H1 (cell line): ENCODE measurements at regions not wholly inside any gene's neighbourhood (a gene's known extent, or its start where the extent isn't known, plus 50 kb on each side); places are given as distances from the start of the nearest gene placed in this dataset.

Source experiments
- CTCF ChIA-PET: fragments of 300-600 bp; sonication (Branson Sonifier 250); formaldehyde crosslinking; loops from one replicate; lab custom pipeline; 2021; ENCODE audit not compliant: partially characterized antibody; lab: Charles Lee
- POLR2A ChIA-PET: fragments of 300-600 bp; sonication (Branson Sonifier 250); formaldehyde crosslinking; loops from one replicate; lab custom pipeline; 2021; ENCODE audit warnings: inconsistent platforms; ENCODE audit not compliant: partially characterized antibody; lab: Charles Lee
- DNase-seq, 2 experiments: peaks; one replicate each; pipeline versions ENCODE4 v3.0.0 to v3.0.0-alpha.2; 2010 to 2022; ENCODE audit warnings: low spot score in 2 of 2, low read depth in 1 of 2, mixed read lengths in 1 of 2
- FAIRE-seq: peaks from 2 replicates; lab custom pipeline; 2011; peaks lifted over from hg19 to GRCh38; lab: Jason Lieb, UNC
- H2AFZ ChIP-seq: 2 replicates; pipeline ENCODE4 v1.8.1; 2012; ENCODE audit warnings: low read length, inconsistent platforms
- H2AK5ac ChIP-seq: 2 replicates; pipeline ENCODE4 v1.6.1; 2013; ENCODE audit warnings: low read depth, low read length
- H2BK120ac ChIP-seq: replicated peaks from 2 replicates; pipeline ENCODE3; 2013; ENCODE audit warnings: low read depth, low read length, inconsistent platforms
- H2BK12ac ChIP-seq: 2 replicates; pipeline ENCODE4 v1.6.1; 2013; ENCODE audit warnings: low read depth, low read length
- H2BK15ac ChIP-seq: 2 replicates; pipeline ENCODE4 v1.6.1; 2013; ENCODE audit warnings: low read length
- H2BK20ac ChIP-seq: 2 replicates; pipeline ENCODE4 v1.6.1; 2013; ENCODE audit warnings: low read length
- H2BK5ac ChIP-seq: 2 replicates; pipeline ENCODE4 v1.6.1; 2013; ENCODE audit warnings: low read depth, low read length
- H3K14ac ChIP-seq: 2 replicates; pipeline ENCODE4 v1.6.1; 2013; ENCODE audit warnings: inconsistent platforms; ENCODE audit not compliant: insufficient read length
- H3K18ac ChIP-seq: 2 replicates; pipeline ENCODE4 v1.6.1; 2013; ENCODE audit warnings: low read length; ENCODE audit errors: extremely low read depth
- H3K23ac ChIP-seq: 2 replicates; pipeline ENCODE4 v1.6.1; 2013; ENCODE audit warnings: inconsistent platforms; ENCODE audit not compliant: insufficient read length
- H3K23me2 ChIP-seq: 2 replicates; pipeline ENCODE4 v1.6.1; 2013; ENCODE audit warnings: low read depth, low read length
- H3K27ac ChIP-seq: 2 replicates; pipeline ENCODE4 v1.6.1; 2011; ENCODE audit warnings: low read depth, low read length, inconsistent platforms
- H3K27me3 ChIP-seq, 4 experiments: replicated peaks in 1 of 4; 1 replicate in 1 of 4; 2 replicates in 3 of 4; pipeline versions ENCODE4 v1.6.1 to v1.8.1; 2011 to 2013; ENCODE audit warnings: low read length in 3 of 4, mild to moderate bottlenecking in 3 of 4, inconsistent platforms in 2 of 4, mixed read lengths in 2 of 4, moderate library complexity in 1 of 4; ENCODE audit not compliant: control insufficient read depth in 3 of 4, insufficient read depth in 3 of 4; ENCODE audit errors: extremely low read depth in 1 of 4
- H3K36me3 ChIP-seq, 4 experiments: 2 replicates each; pipeline versions ENCODE4 v1.6.1 to v1.8.1; 2011 to 2013; ENCODE audit warnings: mild to moderate bottlenecking in 4 of 4, low read length in 3 of 4, moderate library complexity in 2 of 4, control low read depth in 1 of 4, inconsistent platforms in 1 of 4; ENCODE audit not compliant: insufficient read depth in 4 of 4, control insufficient read depth in 2 of 4
- H3K4ac ChIP-seq: replicated peaks from 2 replicates; pipeline ENCODE3; 2013; ENCODE audit warnings: low read length, low read depth, mixed read lengths, inconsistent platforms; ENCODE audit not compliant: insufficient read length
- H3K4me1 ChIP-seq, 4 experiments: replicated peaks in 1 of 4; 1 replicate in 1 of 4; 2 replicates in 3 of 4; pipeline versions ENCODE4 v1.6.1 to v1.8.1; 2011 to 2013; ENCODE audit warnings: low read length in 3 of 4, inconsistent platforms in 2 of 4, mixed read lengths in 1 of 4; ENCODE audit not compliant: insufficient read depth in 4 of 4, control insufficient read depth in 3 of 4
- H3K4me2 ChIP-seq, 2 experiments: 2 replicates each; pipeline versions ENCODE4 v1.6.1 to v1.8.1; 2011 to 2013; ENCODE audit warnings: low read depth in 2 of 2, low read length in 2 of 2, control low read depth in 1 of 2, inconsistent platforms in 1 of 2, mild to moderate bottlenecking in 1 of 2; ENCODE audit not compliant: insufficient read depth in 1 of 2
- H3K4me3 ChIP-seq, 4 experiments: fragments of 200-600, 300-600 bp in 1 of 4; sonication (generic), shearing (Covaris generic), sonication (Bioruptor Twin) in 1 of 4; 2 replicates each; pipeline versions ENCODE4 v1.5.1 to v1.8.1; 2011 to 2016; ENCODE audit warnings: low read length in 4 of 4, low read depth in 3 of 4, control low read depth in 2 of 4, inconsistent platforms in 2 of 4, mild to moderate bottlenecking in 2 of 4, mixed read lengths in 1 of 4, moderate library complexity in 1 of 4; ENCODE audit not compliant: insufficient read depth in 2 of 4; ENCODE audit errors: extremely low read depth in 1 of 4
- H3K56ac ChIP-seq: replicated peaks from 2 replicates; pipeline ENCODE3; 2013; ENCODE audit warnings: low read depth, mild to moderate bottlenecking, mixed read lengths, low read length, inconsistent platforms; ENCODE audit not compliant: insufficient read length
- H3K79me1 ChIP-seq: 2 replicates; pipeline ENCODE4 v1.6.1; 2013; ENCODE audit warnings: low read depth, low read length, control low read depth
- H3K79me2 ChIP-seq, 2 experiments: 2 replicates each; pipeline versions ENCODE4 v1.6.1 to v1.8.1; 2012 to 2013; ENCODE audit warnings: low read length in 2 of 2, mild to moderate bottlenecking in 2 of 2, inconsistent platforms in 1 of 2; ENCODE audit not compliant: insufficient read depth in 2 of 2, control insufficient read depth in 1 of 2
- H3K9ac ChIP-seq, 4 experiments: replicated peaks in 1 of 4; 1 replicate in 1 of 4; 2 replicates in 3 of 4; pipeline versions ENCODE4 v1.6.1 to v1.8.1; 2011 to 2013; ENCODE audit warnings: low read depth in 3 of 4, low read length in 3 of 4, control low read depth in 2 of 4, mild to moderate bottlenecking in 2 of 4, moderate library complexity in 2 of 4, inconsistent platforms in 1 of 4; ENCODE audit errors: extremely low read depth in 1 of 4
- H3K9me3 ChIP-seq, 2 experiments: 2 replicates each; pipeline versions ENCODE4 v1.6.1 to v1.8.1; 2012 to 2013; ENCODE audit warnings: mild to moderate bottlenecking in 2 of 2, moderate library complexity in 2 of 2, control low read depth in 1 of 2, inconsistent platforms in 1 of 2, low read depth in 1 of 2, low read length in 1 of 2, mixed read lengths in 1 of 2; ENCODE audit not compliant: insufficient read depth in 2 of 2
- H4K20me1 ChIP-seq, 2 experiments: replicated peaks in 1 of 2; 2 replicates each; pipeline versions ENCODE3 to v1.8.1; 2011 to 2013; ENCODE audit warnings: inconsistent platforms in 2 of 2, low read length in 2 of 2, mild to moderate bottlenecking in 1 of 2; ENCODE audit not compliant: insufficient read depth in 2 of 2, control insufficient read depth in 1 of 2
- H4K5ac ChIP-seq: 2 replicates; pipeline ENCODE4 v1.6.1; 2013; ENCODE audit warnings: low read length, low read depth, mixed read lengths, inconsistent platforms; ENCODE audit not compliant: insufficient read length
- H4K8ac ChIP-seq: 2 replicates; pipeline ENCODE4 v1.8.0; 2013; ENCODE audit warnings: mild to moderate bottlenecking, moderate library complexity, low read length, inconsistent platforms; ENCODE audit not compliant: insufficient read depth; ENCODE audit errors: extremely low read depth
- H4K91ac ChIP-seq: replicated peaks from 2 replicates; pipeline ENCODE3; 2013; ENCODE audit warnings: low read length, mixed read lengths, inconsistent platforms; ENCODE audit not compliant: insufficient read length
- TCF12 ChIP-seq: IDR thresholded peaks from 2 replicates; pipeline ENCODE4 v1.6.1; 2011; ENCODE audit warnings: low read depth, mild to moderate bottlenecking, low read length
- WGBS, 2 experiments: shearing (Covaris generic) in 1 of 2; methylation state at CpG; one replicate each; pipeline versions ENCODE4 v1.1.6 to v1.1.7; 2013 to 2015; ENCODE audit warnings: low lambda C conversion rate in 2 of 2, mixed read lengths in 2 of 2, inconsistent platforms in 1 of 2, low coverage in 1 of 2, missing lambda C conversion rate in 1 of 2; ENCODE audit not compliant: insufficient replicate concordance in 2 of 2, insufficient coverage in 1 of 2, insufficient read length in 1 of 2; ENCODE audit errors: extremely low coverage in 1 of 2, missing lambda C conversion rate in 1 of 2; 5-methylcytosine and 5-hydroxymethylcytosine counted together

DNA sequence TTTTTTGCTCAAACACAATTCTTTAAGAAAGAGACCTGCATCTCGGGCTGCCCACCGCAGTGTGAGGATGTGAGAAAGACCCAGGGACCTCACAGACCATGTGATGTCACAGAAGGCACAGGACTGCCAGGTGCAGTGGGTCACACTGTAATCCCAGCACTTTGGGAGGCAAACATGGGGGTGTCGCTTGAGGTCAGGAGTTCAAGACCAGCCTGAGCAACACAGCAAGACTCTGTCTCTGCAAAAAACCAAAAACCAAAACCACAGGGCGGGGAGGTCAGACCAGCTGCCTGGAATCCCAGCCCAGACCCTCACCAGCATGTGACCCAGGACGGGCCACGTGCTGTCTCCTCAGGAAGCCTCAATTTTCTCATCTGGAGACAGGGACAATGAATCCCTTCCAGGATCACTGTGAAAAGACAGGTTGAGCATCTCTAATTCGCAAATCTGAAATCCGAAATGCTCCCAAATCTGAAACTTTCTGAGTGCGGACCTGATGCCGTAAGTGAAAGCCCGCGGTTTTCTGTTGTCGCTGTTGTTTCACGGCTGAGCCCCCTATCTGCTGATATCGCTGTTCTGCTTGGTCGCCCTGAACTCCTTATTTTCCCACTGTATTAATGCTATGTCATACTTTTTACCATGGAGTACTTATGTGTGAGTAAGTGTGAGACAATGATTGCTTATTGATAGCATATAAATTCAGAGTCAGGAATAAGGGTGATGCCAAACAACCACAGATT lies 159.5 kb upstream of the PTPN1 start:
- TF ChIP-seq TCF12, result no peak
- H3K4me1 ChIP-seq, result no peaks in the 10 kb centered on the region
- no peak overlapping the region for H3K9ac ChIP-seq
- H3K36me3 ChIP-seq, result no peaks in the 10 kb centered on the region
- no peak overlapping the region for H3K18ac ChIP-seq
- ChIA-PET CTCF (interaction anchor here (0.9 kb wide), 1 partner anchor 53 kb away, joined by 3 read pairs; no protein-coding TSS in a partner anchor), POLR2A (no interaction called here)
- no peak overlapping the region for H3K4ac ChIP-seq
- no peak overlapping the region for H4K8ac ChIP-seq
- H3K4me3 ChIP-seq, result no peak overlapping the region
- no peaks in the 10 kb centered on the region for H3K79me1 ChIP-seq
- no peak overlapping the region for H3K23ac ChIP-seq
- no peak overlapping the region for H3K4me2 ChIP-seq
- H3K27ac ChIP-seq, result no peak overlapping the region
- no peak overlapping the region for H2BK20ac ChIP-seq
- H4K91ac ChIP-seq, result no peak overlapping the region
- no peak overlapping the region for H2BK120ac ChIP-seq
- 87% methylated on average over 16 of the region's 16 CpGs; no CpG with 5 or more reads in 1 of the 2 experiments for WGBS, 2 experiments
- H3K23me2 ChIP-seq, result no peaks in the 10 kb centered on the region
- H3K79me2 ChIP-seq, result no peaks in the 10 kb centered on the region
- H2BK15ac ChIP-seq, result no peak overlapping the region
- H4K20me1 ChIP-seq, result no peaks in the 10 kb centered on the region
- H3K27me3 ChIP-seq, result no peaks in the 10 kb centered on the region
- H2AFZ ChIP-seq, result peak overlapping the region; percentile 22; the same call in 1 of the 2 replicates
- H2AK5ac ChIP-seq, result no peak overlapping the region
- H2BK5ac ChIP-seq, result no peak overlapping the region
- H2BK12ac ChIP-seq, result no peak overlapping the region
- FAIRE-seq (no peak), DNase-seq (no peak)
- H3K9me3 ChIP-seq, result no peaks in the 10 kb centered on the region
- H3K56ac ChIP-seq, result no peak overlapping the region
- no peak overlapping the region for H3K14ac ChIP-seq
- no peak overlapping the region for H4K5ac ChIP-seq
